NCI-H1694 (cell line): ENCODE measurements at regions not wholly inside any gene's neighbourhood (a gene's known extent, or its start where the extent isn't known, plus 50 kb on each side); places are given as distances from the start of the nearest gene placed in this dataset.

Source experiments
- DNase-seq: peaks from one replicate; lab custom pipeline; 2025; lab: John Stamatoyannopoulos, UW

- no peak for DNase-seq
Measured at GRCh38 chr10:28058746-28059145, 59.9 kb upstream of the ODAD2 start.

GRCh38 chr10:28054228-28054860, 55.5 kb upstream of the ODAD2 start:
- no peak for DNase-seq

GRCh38 chr10:28049286-28049685, 50.4 kb upstream of the ODAD2 start:
- no peak for DNase-seq
